ENCODE measurements at regions not wholly inside any gene's neighbourhood (a gene's known extent, or its start where the extent isn't known, plus 50 kb on each side); places are given as distances from the start of the nearest gene placed in this dataset.

DNA sequence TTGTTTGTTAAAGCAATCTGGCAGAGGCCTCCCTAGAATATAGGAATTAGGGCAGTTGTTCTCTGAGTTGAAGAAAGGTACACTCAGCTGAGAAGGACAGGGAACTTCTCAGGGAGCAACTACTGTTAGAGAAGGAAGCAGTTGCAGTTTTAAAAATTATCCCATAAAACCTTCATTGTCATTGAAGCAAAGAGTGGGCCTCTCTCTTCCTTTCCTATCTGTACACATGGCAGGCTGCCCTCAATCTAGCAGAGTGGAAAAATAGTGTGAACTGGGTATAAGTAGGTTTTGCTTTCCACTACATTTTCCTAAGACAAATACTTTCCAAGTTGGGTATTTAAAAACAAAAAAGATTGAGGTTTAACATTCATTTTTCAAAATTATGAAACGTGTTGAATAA is 236.7 kb upstream of the KLF14 start:
- DNase-seq: no peak

DNA sequence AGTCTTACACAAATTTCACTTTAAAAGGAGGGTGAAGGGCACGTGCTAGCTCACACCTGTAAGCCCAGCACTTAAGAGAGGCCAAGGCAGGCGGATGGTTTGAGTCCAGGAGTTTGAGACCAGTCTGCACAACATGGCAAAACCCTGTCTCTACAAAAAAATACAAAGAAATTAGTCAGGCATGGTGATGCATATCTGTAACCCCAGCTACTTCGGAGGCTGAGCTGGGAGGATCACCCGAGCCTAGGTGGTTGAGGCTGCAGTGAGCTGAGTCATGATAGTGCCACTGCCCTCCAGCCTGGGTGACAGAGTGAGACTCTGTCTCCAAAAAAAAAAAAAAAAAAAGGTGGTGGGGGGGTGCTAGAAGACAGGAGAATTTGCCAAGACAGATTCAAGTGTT is 237.3 kb upstream of the KLF14 start:
- peak; percentile 72 to 83 for DNase-seq

DNA sequence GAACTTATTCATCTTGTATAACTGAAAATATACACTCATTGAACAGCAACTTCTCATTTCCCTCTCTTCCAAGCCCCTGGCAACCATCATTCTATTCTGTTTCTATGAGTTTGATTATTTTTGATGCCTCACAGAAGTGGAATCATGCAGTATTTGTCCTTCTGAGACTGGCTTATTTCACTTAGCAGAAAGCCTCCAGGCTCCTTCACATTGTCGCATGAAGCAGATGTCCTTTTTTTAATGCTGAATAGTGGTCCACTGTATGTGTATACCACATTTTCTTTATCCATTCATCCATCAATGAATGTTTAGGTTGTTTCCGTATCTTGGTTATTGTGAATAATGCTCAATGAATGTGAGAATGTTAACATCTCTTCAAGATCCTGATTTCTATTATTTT is 238.2 kb upstream of the KLF14 start:
- DNase-seq: no peak

DNA sequence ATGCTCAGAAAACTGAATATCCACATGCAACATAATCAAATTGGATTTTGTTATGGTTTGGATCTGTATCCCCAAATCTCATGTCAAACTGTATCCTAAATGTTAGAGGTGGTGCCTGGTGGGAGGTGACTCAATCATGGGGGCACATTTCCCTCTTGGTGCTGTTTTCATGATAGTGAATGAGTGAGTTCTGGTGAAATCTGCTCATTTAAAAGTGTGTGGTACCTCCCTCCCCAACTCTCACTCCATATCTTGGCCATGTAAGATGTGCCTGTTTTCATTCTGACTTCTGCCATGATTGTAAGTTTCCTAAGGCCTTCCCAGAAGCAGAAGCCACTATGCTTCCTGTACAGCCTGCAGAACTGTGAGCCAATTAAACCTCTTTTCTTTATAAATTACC is 239.6 kb upstream of the KLF14 start:
- DNase-seq: peak in 1 of 2 experiments; percentile 58

DNA sequence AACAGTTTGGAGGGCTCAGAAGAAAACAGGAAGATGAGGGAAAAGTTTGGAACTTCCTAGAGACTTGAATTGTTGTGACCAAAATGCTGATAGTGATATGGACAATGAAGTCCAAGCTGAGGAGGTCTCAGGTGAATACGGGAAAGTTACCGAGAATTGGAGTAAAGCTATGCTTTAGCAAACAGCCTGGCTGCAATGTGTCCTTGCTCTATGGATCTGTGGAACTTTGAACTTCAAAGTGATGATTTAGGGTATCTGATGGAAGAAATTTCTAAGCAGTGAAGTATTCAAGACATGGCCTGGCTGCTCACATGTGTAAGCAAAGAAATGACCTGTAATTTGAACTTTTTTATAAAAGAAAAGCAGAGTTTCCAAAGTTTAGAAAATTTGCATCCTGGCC is 240.2 kb upstream of the KLF14 start:
- no peak for DNase-seq

DNA sequence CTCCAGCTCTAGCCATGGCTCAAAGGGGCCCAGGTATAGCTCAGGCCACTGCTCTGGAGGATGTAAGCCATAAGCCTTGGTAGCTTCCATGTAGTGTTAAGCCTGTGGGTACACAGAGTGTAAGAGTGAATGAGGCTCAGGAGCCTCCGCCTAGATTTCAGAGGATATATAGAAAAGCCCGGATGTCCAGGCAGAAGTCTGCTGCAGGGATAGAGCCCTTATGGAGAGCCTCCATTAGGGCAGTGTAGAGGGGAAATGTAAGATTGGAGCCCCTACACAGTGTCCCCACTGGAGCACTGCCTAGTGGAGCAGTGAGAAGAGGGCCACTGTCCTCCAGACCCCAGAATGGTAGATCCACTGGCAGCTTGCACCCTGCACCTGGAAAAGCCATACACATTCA is 240.8 kb upstream of the KLF14 start:
- DNase-seq: no peak

DNA sequence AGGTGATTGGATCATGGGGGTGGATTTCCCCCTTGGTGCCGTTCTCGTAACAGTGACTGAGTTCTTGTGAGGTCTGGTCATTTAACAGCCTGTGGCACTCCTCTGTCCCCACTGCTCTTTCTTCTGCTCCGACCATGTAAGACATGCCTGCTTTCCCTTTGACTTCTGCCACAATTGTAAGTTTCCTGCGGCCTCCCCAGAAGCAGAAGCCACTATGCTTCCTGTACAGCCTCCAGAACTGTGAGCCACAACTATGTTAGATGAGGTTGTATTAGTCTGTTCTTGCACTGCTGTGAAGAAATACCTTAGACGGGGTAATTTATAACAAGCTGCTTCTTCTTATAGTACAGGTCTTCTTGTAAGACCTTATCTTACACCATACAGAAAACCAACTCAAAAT is 241.7 kb upstream of the KLF14 start:
- DNase-seq: no peak

DNA sequence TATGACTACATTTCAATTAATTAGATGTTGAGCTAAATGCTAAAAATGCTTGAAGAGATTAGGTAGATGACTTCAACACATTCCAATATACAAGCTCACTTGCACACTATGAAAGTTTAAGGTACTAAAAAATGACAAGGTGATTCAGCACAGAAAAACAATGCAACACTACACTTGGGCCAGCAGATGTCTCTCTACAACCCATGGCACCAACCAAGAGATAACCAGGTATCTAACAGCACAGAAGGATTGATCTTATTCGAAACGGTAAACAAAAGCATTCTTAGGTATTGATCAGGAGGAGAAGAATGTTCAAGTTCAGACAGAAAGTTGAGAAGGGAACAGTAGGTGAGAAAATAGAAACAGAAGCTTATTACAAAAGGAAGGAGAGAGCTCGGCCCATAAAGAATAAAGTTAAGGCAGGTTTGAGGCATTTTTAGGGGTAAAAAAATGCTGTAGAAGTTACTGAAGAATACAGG is 248.2 kb upstream of the KLF14 start:
- no peak for DNase-seq

DNA sequence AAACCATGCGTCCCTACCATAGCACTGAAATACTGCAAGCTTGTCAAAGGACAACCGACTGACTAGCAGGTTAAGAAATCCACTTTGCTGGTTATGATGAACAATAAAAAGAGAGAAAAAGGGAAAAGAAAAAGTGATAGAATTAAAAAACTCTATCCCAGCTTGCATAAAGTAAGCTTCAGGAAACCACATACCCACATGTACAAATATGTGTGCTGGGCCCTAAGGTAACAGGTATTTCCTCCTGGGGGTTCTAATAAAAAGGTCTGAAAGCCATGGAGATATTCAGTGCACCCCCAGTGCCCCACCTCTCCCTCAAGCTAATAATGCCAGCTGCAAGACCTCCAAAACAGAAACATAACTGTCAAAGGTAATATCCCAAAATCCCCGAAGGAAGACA is 248.6 kb upstream of the KLF14 start:
- DNase-seq: no peak

DNA sequence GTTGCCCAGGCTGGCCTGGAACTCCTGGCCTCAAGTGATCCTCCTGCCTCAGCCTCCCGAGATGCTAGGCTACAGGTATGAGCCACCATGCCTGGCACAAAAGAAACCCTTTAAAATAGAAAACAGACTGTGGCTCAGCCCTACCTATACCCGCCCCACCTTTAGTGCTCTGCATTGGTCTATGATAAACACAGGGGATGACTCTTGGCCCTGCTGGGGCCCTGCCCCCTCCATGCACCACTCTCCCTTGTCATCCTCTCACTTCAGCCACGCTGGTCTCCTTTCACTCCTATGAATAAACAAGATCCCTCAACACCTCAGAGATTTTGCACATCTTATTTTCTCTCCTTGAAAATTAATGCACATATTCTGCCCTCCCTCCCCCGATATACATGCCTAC is 251.4 kb upstream of the KLF14 start:
- DNase-seq: peak in 1 of 2 experiments; percentile 44

DNA sequence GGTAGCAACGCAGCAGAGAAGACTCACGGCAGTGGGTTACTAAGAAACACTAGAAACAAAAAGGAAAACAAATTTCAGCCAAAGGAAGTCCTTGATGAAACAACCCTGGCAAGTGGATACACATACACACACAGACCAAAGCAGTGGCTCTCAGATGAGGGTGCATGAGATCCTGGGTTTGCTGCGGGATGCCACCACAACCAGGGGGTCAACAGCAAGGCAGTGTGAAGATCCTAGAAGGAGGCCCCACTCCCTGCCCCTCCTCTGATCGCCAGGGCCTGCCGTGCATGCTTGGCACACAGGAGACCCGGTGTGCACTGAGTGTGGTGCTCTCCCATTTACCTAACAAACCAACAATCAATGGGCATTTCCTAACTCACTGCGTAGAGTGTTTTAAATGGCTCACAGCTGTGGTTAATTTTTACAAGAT is 252.3 kb upstream of the KLF14 start:
- no peak for DNase-seq

DNA sequence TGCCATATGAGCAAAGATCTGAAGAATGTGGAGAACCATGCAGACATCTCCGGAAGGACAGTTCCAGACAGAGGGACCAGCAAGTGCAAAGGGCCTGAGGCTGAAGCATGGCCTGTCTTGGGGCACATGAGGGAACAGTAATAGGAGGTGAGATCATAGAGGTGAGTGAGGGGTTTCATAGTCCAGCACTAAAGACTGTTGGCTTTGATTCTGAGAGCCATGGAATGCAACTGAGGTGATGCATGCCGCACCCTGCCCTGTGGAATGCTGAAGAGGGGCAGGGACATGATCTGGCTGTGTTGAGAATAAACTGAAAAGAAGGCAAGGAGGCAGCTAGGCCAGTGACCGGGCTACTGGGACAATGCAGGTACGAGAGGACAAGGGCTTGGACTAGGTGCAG is 253.1 kb upstream of the KLF14 start:
- no peak for DNase-seq

DNA sequence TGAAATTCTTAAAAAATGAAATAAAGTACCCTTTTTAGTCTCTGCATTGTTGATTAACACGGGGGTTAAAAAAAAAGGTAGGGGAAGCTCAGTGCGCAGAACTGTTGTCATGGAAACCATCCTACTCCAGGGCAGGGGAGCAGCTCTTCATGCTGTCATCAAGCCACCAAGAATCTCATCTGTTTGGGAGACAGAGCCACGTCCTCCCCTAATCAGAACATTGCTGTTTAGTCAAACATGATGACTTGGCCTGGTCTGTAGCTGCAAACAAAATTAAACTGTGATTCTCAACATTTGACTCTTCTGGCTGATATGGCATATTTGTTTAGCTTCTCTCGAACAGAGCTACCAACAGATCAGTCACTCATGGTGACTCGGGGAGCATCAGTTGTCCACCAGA is 254.4 kb upstream of the KLF14 start:
- DNase-seq: no peak

DNA sequence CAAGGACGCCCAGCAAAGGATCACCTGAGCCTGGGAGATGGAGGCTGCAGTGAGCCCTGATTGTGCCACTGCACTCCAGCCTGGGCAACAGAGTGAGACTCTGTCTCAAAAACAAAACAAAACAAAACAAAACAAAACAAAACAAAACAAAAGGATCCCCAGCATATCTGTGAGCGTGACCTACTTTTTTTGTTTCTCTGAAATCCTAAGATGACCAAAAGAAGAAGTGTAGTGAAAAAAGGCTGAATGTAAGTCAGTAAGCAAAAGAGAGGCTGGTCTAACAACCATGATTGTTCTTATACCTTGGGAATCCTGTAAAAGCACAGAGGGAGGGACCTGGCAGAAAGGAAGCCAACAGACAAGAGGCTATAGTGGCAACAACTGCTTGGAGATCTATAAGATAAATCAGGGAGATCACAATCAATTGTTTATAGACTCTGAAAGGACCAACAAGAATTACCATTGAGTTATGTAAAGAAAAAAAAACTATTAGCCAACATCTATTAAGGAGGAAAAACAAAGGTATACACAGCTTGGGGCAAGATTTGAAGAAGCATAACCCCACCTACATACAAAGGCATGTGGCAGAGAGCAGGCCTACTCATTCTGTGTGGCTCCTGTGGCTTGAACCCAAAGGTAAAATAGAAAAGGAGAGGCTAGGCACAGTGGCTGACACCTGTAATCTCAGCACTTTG is 255.2 kb upstream of the KLF14 start:
- DNase-seq: no peak

DNA sequence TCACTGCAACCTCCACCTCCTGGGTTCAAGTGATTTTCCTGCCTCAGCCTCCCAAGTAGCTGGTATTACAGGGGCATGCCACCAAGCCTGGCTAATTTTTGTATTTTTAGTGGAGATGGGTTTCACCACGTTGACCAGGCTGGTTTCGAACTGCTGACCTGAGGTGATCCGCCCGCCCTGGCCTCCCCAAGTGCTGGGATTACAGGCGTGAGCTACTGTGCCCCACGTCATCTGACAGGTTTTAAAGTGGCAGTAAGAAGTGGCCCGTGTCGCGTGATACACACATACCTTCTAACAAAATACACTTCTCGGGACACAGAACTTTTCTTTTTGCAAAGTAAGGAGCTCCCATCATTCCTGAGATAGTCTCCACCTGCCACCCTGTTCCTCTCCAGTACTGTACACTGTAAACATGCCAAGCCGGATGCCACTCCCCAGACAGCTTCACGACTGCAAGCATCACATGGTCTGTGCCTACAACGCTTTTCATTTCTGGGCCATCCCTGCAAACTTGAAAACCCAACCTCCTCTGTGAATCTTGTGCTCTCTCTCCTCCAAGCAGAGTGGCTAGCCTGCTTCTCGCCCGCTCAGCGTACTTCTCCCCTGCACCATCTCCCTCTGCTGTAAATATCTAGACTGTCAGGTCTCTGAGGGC is 256.3 kb upstream of the KLF14 start:
- DNase-seq: no peak

DNA sequence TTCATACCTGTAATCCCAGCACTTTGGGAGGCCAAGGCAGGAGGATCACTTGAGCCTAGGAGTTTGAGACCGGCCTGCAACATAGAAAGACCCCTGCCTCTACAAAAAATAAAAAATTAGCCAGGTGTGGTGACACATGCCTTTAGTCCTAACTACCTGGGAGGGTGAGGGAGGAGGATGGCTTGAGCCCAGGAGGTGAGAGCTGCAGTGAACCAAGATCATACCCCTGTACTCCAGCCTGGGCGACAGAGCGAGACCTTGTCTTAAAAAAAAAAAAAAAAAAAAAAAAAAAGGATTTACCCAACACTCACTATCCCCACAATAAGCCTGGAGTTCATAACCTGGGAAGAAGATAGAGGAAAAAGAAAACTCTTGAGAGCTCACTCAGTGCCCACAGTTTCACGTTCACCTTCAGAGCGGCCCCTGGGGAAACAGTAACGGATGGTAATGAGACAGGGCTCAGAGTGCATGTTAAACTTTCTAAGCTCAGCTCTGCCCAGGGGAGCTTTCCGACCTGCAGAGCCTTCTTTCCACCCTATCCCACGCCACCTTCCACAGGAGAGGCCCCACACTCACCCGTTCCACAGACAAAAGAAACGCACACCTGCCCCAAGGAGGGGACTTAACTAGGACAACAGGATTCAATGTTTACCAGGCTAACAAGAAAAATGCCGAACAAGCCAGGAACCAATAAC is 259.8 kb upstream of the KLF14 start:
- no peak for DNase-seq

DNA sequence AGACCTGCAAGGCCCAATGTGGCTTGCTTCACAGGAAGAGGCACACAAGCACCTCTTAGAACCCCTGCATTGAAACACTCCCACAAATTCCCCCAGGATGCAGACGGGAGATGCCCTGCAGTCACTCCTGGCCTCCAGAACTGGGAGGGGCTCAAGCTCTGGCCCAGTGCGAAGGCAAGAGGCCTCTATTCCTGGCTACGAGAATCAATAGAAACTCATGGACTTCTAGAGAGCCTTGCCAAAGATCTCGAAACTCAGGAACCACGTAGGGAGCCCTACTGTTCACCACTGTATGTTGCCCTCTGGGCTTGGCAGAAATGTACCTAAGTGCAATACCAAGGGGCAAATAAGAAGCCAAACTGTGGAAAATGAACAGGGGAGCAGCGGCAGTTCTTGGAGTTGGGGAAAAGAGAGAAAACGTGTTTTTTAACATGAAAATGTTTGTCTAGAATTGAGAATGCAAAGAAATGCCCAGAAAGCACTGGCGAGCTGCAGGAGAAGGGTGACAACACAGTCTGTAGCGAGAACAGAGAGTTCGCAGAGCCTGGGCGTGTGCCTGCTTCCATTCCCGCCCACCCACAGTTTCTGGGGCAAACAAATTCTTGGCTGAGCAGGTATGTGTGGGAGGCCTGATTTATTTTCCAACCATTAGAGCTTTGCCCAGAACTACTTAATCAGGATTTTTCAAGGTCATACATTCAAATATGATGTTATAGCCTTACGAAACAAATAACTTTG is 260.5 kb upstream of the KLF14 start:
- peak in 1 of 2 experiments; percentile 59 for DNase-seq

DNA sequence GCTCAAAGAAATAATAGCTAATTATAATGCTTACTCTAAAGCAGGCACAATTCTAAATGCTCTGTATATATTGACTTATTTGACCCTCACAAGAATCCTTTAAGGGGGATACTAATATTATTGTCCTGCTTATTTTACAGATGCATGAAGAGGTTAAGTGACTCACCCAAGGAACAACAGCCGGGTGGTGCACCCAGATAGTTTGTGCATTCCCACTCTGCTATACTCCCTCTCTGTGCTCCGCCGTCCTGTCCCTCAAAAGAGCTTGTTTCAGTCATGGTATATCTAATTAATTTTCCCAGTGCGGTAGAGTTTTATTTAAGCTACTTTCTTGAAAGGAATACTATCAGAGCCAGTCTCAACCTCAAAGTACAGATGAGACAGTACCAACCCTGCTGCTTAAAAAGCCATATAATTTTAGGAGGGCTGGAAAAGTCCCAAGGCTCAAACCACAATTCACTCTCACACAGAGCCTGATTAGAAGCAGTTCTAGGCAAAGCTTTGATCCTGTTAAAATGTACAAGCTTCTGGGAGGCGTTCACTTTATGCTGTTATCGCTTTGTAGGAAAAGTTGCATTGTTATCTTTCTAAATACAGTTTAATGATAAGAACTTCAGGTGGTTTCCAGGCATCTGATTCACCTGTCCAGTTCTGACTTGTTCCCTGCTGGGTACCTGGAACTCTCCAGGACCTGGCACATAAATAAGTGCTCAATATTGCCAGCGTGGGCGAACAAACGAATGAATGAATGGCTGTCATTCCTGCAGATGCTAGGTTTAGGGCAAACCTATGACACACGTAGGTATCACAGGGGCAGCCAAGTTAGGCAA is 261.5 kb upstream of the KLF14 start:
- DNase-seq: no peak

DNA sequence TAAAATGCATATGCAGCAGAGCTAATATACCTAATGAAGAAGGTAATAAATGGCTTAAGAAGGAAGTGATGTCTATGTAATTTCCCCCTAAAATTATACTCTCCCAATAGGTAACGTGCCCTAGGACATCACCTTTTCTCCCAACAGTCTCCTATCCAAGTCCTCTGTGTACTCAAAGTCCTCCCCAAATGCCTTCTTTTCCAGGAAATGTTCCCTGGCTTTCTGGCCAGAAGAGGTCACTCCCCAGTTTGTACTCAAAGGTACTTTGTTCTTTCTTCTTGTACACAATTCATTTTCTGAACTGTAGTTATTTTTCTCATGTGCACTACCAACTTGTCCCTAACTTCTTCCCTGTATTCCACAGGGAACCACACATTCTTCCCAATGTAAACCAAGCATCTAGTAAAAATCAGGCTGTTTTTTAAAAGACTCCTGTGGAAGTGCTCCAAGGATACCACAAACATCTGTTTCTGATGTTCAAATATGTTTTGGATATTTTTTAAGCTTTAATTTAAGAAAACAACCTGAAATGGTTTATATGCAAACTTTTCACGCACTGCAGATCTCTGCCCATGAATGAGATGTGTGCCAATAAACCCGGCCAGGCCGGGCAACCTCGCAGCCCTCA is 262.3 kb upstream of the KLF14 start:
- DNase-seq: no peak

DNA sequence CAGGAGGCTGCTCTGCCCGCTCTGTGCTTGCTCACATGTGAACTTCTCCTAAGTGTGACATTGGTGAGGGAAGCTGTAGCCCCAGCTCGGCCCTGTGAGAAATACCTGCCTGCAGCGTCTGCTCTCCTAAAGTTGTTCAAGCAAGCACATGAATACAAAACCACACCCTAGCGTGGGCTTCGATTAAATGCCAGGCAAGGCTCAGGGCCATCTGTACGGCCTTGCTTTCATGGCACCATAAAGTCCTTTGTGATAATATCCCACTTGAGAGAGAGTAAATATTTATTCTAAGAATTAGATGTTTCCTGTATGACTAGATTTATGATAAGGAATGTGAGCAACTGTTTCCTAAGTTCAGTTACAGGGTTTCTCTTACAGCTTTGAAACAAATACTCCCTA is 262.8 kb upstream of the KLF14 start:
- peak; percentile 52 to 60 for DNase-seq

DNA sequence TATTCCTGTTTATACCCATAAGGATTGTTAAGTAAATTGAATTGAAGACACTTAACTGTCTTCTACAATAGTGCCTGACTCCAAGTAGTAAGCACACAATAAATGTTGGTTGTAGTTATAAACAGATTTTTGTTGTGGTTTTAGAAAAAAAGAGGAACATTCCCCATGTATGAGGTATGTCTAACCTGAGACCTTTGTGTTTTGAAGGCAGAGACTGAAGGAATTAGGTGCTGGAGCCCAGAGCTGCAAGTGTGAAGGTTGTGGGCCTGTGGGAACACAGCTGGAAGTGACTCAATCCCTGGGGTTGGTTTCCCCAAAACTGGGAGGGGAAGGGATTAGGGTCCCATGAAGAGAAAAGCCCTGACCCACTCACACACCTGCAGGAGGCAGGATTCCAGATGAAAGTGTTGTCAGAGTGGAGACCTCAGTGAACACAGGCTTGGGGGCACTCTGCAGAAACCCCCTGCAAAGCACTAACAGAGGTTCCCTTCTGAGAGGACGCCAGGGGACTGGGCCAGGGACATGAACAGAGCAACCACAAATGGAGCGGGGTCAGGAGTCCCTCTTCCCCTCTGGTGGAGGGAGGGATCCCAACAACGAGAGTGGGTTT is 265.1 kb upstream of the KLF14 start:
- DNase-seq: peak in 1 of 2 experiments; percentile 10

DNA sequence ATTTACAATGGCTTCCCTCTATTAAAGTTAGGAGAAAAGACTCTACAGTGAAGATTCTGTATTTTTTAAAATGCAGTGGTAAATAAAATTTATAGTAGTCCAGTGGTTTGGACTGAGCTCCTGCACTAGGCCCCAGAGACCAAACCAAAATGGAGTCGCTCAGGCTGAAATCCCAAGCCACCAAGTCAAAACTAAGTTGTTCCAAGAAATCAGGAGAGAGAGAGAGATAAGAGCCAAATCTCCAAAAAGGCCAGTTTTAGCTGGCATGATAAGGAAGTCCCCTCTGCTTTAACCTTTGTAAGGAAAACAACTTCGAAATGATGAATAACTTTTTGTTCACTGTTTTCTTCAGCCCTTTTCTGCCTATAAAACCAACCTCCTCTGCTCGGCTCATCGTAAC is 265.9 kb upstream of the KLF14 start:
- DNase-seq: no peak
